ENCODE measurements at regions not wholly inside any gene's neighbourhood (a gene's known extent, or its start where the extent isn't known, plus 50 kb on each side); places are given as distances from the start of the nearest gene placed in this dataset.

DNA sequence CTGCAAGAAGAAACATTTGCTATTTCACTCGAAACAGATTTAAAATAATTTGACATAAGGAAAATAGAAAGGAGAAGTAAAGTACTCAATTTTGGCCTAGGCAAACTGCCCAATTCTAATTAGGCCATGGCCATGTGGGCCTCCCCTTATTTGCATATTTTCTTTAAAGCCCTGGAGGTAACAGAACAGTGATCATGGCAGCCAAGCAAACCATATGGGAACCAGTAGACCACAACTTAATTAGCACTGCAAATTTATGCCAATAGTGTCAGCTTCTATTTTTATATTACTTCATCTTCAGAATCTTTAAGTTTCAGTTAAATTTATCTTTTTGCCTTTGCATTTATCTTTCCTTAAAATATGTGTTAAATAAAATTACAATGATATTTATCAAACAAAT, 63.3 kb upstream of the THSD7A start:
- H3K9me3 ChIP-seq (replicated peaks in 1 of 2; ENCODE audit: control insufficient read depth in 1 of 2, insufficient read depth in 1 of 2, low read length in 2 of 2), result no peaks in the 10 kb centered on the region
- H3K79me2 ChIP-seq (ENCODE audit: insufficient read depth, low read length), result no peaks in the 10 kb centered on the region
- no peaks in the 10 kb centered on the region for H3K36me3 ChIP-seq (replicated peaks in 1 of 2; ENCODE audit: control insufficient read depth in 1 of 2, insufficient read depth in 2 of 2, low read length in 2 of 2)
- H3K36me3 Mint-ChIP-seq, result no peaks in the 10 kb centered on the region
- no peak overlapping the region for H3K27ac ChIP-seq (ENCODE audit: low read depth in 1 of 2, low read length in 2 of 2)
- H4K20me1 ChIP-seq (ENCODE audit: insufficient read depth, low read length), result no peaks in the 10 kb centered on the region
- no peaks in the 10 kb centered on the region for H3K4me1 Mint-ChIP-seq
- H3K9ac ChIP-seq (ENCODE audit: insufficient read depth, low read length, poor library complexity, severe bottlenecking), result no peak overlapping the region
- no peaks in the 10 kb centered on the region for H3K4me1 ChIP-seq (ENCODE audit: control insufficient read depth in 1 of 2, insufficient read depth in 2 of 2, low read length in 2 of 2)
- no peak overlapping the region for H3K4me3 Mint-ChIP-seq
- H3K27ac Mint-ChIP-seq, result no peak overlapping the region
- DNase-seq, result no peak
- TF ChIP-seq CTCF (IDR thresholded peaks at IDR 0.05), result no peak
- no peaks in the 10 kb centered on the region for H3K27me3 ChIP-seq (ENCODE audit: control insufficient read depth in 2 of 2, insufficient read depth in 2 of 2, low read length in 2 of 2)
- H3K4me3 ChIP-seq (replicated peaks in 1 of 3; ENCODE audit: low read depth in 2 of 3, low read length in 3 of 3), result no peak overlapping the region
- peaks cover 0 to 5% (median 0%) of the 10 kb centered on the region in 7 donors for H3K9me3 Mint-ChIP-seq
- no peak overlapping the region for H3K4me2 ChIP-seq (replicated peaks; ENCODE audit: extremely low read depth, low read length, poor library complexity, severe bottlenecking)
- intact Hi-C loops (cut with micrococcal nuclease), result no loop called here
- no CpG with 5 or more reads among the region's 1 CpG for WGBS (ENCODE audit: insufficient coverage)
- no peak overlapping the region for H2AFZ ChIP-seq (ENCODE audit: insufficient read depth, low read depth, low read length, poor library complexity, severe bottlenecking)
- H3K27me3 Mint-ChIP-seq (ENCODE audit: low read depth in 3 of 3), result no peaks in the 10 kb centered on the region

GRCh38 chr7:11896663-11897062, 64.7 kb upstream of the THSD7A start:
- no CpG with 5 or more reads among the region's 1 CpG for WGBS (ENCODE audit: insufficient coverage)
- intact Hi-C loops (cut with micrococcal nuclease), result no loop called here

More at GRCh38 chr7:11896663-11897062, 64.7 kb upstream of the THSD7A start:
- Mint-ChIP-seq H3K4me1 (no peaks in the 10 kb centered on the region), H3K36me3 (no peaks in the 10 kb centered on the region), H3K9me3 (peaks cover 0 to 5% (median 0%) of the 10 kb centered on the region in 7 donors), H3K27ac (no peak overlapping the region), H3K4me3 (no peak overlapping the region), H3K27me3 (ENCODE audit: low read depth in 3 of 3) (no peaks in the 10 kb centered on the region)
- Histone ChIP-seq H3K4me3 (replicated peaks in 1 of 3; ENCODE audit: low read depth in 2 of 3, low read length in 3 of 3) (no peak overlapping the region), H3K4me1 (ENCODE audit: control insufficient read depth in 1 of 2, insufficient read depth in 2 of 2, low read length in 2 of 2) (no peaks in the 10 kb centered on the region), H3K9ac (ENCODE audit: insufficient read depth, low read length, poor library complexity, severe bottlenecking) (no peak overlapping the region), H3K36me3 (replicated peaks in 1 of 2; ENCODE audit: control insufficient read depth in 1 of 2, insufficient read depth in 2 of 2, low read length in 2 of 2) (no peaks in the 10 kb centered on the region), H4K20me1 (ENCODE audit: insufficient read depth, low read length) (no peaks in the 10 kb centered on the region), H3K79me2 (ENCODE audit: insufficient read depth, low read length) (no peaks in the 10 kb centered on the region), H3K27ac (ENCODE audit: low read depth in 1 of 2, low read length in 2 of 2) (no peak overlapping the region), H3K9me3 (replicated peaks in 1 of 2; ENCODE audit: control insufficient read depth in 1 of 2, insufficient read depth in 1 of 2, low read length in 2 of 2) (no peaks in the 10 kb centered on the region), H3K27me3 (ENCODE audit: control insufficient read depth in 2 of 2, insufficient read depth in 2 of 2, low read length in 2 of 2) (no peaks in the 10 kb centered on the region), H2AFZ (ENCODE audit: insufficient read depth, low read depth, low read length, poor library complexity, severe bottlenecking) (no peak overlapping the region), H3K4me2 (replicated peaks; ENCODE audit: extremely low read depth, low read length, poor library complexity, severe bottlenecking) (no peak overlapping the region)
- no peak for DNase-seq
- TF ChIP-seq CTCF (IDR thresholded peaks at IDR 0.05), result no peak
